HG03135 (cell line): ENCODE measurements at regions not wholly inside any gene's neighbourhood (a gene's known extent, or its start where the extent isn't known, plus 50 kb on each side); places are given as distances from the start of the nearest gene placed in this dataset.

Source experiments
- ATAC-seq: cut with Tn5 transposase; IDR thresholded peaks from one replicate; pipeline ENCODE4 v1.9.1; 2021; ENCODE audit warnings: mild to moderate bottlenecking, moderate library complexity; ENCODE audit not compliant: unreplicated experiment

DNA sequence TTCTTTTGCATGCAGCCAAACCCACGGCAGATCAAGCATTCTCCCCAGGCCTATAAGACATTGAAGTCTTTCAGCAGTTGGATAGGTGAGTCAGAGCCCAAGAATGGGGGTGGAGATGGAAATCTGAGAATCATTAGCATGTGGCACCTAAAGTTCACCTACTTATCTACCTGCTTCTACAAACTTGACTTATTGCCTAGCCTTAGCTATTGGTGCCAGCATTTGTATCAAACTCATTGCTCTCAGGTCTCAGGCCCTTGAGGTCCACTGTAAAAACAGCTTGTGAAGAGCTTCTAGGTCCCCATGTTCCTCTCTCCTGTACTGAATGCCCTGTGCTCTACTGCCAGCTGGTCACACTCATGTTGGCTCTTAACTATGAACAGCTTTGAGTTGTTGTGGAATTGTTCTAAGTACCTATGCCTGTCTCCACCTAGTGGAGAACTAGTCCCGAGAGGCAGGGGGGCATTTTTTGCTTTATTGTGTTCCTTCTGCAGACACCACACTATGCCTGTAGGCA is 278.4 kb upstream of the SPRED2 start:
- ATAC-seq: no peak

DNA sequence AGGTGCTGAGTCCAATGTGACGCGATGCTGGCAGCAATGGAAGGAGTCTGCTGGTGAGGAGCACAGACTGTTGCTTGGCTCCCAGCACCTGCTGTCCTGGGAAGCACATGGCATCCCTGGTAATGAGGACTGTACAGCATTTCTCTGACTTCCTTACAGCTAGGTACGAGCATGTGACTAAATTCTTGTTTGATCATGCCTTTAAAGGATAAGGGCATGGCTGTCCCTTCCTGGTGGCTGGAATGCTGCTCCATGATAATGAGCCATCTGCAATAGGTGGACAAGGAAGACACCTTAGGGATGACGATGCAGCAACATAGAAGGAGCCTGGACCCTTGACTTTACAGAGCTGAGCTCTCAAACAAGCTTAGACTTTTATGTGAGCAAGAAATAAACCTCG is 278.0 kb upstream of the SPRED2 start:
- no peak for ATAC-seq

DNA sequence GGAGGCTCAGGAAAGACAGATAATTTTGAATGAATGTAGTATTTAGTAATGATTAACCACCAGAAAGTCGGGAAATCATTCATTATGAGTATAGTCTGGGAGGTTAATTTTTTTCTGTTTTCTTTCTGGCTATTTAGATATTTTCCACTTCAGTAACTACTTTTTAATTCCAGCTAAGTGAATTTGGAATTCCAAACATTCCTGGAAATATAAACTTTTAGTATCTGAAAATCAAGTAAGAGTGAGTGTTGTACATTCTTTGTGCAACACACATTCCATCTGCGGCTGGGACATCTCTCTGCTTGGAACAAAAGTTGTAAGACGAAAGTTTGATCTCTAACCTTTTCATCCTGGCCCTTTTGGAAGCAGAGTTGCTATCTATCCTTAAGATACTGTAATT is 275.7 kb upstream of the SPRED2 start:
- no peak for ATAC-seq

DNA sequence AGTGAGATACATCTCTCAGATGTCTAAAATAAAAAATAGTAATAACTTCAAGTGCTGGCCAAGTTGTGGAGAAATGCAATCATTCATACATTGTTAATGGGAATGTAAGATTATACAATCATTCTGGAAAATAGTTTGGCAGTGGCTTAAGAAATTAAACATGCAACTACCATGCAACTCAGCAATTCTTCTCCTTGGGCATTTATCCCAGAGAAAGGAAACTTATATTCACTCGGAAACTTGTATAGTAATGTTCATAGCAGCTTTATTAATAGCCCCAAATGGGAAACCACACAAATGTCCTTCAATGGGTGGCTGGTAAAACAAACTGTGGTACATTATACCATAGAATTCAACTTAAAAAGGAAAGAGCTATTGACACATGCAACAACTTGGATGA is 274.0 kb upstream of the SPRED2 start:
- no peak for ATAC-seq

DNA sequence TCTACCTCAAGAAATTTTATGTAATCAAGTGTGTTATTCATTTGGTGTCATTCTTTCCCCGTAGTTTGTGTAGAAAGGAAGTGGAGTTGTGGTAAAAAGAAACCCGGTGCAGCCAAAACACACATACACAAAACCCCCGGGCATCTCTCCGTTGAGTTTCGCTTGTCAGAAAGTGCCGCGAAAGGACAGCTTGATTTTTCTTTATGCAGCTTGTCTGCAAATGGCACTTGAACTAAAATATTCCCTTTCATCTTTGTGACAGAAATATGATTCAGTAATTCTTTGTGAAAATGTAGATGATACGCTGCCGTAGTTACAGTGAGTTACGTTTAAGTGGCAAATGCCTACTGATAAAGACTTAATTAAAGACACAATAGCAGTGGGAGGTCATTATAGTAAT is 268.8 kb upstream of the SPRED2 start:
- no peak for ATAC-seq

DNA sequence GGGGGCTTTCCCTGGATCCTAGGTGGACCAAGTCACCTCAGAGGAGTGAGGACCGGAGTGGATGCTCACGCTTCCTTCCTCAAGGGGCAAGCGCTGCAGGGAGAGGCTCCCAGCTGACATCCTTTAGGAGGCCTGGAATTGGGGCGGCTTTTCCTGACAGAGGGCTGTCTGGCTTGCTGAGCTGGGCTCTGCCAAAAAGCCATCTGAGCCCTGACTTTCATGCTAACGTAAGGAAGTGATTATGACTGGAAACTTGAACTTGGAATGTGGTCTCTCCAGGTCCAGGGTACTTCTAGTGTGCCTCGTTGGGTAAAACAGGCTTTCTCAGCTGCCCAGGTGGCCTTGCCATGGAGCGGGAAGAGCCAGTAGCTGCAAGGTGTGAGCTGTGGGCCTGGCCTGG is 268.3 kb upstream of the SPRED2 start:
- ATAC-seq: no peak

DNA sequence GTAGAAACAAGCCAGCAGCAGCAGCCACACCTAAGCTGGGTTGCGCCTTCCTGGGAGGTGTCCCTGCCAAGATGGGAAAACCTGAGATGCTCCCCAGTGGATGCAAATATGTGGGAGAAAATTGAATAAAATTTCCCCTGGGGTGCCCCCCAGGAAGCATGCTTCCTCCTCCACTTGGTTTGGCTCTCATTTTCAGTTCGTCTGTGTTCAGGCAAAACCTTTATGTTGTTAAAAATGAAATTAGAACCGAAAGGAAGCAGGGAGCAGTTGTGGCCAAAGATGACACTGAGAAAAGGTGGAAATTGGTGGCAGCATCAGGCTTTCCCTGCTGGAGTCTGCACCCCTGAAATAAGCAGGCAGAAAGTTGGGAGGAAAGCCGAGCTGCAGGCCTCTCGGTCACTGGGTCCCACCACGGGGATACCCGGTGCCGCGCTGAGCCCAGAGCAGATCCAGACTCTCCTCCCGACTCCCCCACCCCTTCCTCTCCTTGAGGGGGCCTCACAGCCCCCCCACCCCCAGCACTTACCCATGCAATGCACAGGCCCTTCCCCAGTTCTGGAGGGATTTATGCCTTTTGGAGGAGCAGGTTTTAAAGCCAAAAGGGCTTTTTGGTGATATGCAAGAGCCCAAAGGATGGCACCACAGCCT is 267.7 kb upstream of the SPRED2 start:
- no peak for ATAC-seq

DNA sequence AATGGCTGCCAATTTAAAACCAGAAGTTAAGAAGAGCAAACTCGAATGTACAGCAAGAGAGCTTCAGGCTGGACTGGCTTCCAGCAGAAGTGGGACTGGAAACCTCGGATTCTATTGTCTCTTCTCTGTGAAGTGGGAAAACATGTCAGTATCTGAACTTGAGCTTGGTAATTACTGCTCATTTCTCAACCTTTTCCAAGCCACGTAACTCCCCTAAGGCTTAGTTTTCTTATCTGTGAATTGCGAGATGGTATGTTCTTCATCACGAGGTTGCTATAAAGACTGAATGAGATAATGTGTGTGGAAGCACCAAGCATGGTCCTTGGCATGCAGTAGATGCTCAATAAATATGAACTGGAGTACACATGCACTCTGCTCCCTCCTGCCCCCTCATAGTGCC is 259.4 kb upstream of the SPRED2 start:
- no peak for ATAC-seq

DNA sequence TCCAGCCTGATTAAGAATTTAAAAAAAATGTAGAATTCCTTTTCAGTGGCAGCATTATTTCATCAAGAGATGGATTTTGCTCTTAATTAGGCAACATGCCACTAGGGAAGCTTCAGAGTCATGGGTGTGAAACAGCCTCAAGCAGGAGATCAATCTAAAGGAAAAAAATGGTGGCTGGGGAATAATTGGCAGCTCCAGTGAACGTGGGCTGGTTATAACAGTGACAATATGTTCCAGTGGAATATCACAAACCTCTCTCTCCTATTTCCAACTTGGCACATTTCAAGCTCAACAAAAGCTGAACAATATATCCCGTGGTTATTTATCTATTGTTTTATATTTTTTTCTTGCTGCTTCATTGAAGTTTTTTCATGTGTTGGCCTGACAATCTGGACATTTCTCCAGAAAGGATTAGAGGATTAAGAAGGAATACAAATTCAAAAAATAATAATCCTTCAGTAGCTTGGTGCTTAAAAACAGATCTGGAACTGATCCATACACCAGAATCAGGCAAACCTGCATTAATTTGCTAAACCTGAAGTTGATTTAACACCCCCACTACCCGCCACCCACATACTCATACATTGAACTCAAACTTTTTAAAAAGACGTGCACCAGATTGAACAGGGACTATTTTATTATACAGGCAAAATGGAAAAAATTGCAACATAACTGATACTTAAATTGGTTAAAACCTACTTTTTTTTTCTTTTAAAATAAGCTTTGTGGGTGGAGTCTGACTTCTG is 255.9 kb upstream of the SPRED2 start:
- ATAC-seq: no peak

DNA sequence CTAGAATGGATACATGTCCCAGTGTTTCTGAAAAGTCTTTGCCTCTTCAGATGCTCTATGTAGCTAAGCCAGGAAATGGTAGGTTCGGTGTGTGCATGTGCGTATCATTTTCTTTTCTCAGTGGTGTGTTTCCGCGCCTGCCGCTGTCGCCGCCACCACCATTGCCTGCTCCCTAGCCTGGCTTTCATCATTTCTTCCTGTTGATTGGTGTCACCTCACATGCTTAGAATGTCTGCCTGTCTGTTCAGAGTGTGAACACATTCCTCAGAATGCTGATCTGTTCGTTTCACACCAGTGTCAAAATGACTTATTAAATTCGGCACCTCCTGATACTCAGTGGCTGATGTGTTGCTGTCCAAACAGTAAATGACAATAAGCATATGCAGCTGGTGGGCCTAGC is 255.2 kb upstream of the SPRED2 start:
- no peak for ATAC-seq

DNA sequence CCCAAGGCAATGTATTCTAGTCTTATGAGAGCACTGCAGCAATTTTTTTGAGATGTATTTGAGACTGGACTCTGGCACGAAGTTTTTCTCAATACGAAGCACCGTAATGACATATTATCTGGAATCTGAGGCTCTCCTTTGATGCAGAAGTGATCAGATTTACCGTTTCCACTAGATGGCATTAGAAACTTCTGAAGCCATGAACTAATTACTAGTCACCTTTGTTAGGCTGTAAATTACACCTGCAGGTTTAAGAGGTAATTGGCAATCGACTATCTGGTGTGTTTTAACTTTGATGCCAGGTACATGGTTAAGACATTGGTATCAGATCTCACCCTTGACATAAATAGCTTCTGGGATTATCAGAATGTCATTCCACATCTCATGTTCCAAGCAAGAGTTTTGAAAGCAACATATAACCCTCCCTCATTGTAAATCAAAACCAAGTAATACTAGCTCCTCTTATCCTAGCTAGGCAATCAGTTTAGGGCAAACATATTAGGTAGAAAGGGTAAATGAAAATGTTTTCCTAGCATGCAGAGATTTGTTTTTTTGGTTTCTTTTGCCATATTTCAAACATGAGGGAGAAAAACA is 254.6 kb upstream of the SPRED2 start:
- ATAC-seq: no peak

DNA sequence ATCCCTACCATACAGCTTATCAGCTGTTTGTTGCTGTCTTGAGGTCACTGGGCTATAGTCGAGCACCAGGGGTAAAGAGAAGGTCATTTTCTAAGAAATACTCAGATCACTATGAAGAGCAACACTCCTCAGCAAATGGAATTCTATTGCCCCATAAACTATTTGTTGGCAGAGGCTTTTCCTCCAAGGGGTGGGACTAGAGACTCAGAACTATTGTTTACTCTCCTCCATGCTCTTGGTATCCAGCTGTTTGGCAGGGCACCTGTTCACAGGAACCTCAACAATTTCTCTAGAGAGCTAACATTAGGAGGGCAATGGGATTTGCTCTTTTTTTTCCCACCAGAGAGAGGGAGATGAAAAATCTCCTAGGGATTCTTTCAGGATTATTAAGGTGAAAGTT is 249.1 kb upstream of the SPRED2 start:
- no peak for ATAC-seq

DNA sequence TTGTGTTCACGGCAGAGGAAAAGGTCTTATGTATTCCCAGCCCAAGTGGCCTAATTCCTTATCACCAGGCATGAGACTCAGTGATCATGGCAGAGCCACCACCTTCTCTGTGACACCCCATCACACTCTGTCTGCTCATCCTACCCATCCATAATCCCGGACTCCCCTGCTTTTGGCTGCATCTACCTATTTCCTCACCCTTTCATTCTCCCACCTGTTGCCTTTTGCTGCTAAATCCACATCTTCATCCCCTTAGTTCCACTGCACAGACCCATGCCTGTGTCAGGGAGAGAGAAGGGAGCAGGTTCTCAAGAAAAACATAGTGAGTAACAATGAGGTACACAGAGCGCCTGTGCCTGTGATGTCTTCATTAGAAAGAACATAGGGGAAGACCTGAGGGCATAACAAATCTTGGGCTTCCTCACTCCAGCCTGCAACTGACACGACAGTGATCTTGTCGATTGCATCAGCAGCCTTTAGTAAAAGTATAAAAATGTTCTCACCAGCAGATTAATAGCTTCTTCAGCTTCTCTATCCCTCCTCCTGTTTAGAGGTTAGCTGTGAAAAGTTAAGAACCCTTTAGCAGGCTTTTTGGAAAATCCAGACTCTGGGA is 246.5 kb upstream of the SPRED2 start:
- no peak for ATAC-seq

DNA sequence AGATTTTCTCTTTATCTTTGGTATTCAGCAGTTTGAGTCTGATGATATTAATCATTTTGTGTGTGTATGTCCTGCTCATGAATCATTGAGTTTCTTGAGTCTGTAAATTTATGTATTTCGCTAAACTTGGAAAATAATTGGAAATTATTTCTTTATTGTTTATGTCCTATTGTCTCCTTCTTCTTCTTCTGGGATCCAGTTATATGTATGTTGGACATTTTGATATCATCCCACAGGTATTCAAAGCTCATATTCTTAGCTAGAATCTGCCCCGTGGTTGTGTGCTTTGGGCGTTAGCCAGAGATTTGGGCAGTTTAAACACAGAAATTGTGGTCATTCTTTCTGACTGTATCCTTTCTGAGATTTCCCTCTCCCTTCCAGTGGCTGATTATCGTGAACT is 243.0 kb upstream of the SPRED2 start:
- ATAC-seq: no peak

DNA sequence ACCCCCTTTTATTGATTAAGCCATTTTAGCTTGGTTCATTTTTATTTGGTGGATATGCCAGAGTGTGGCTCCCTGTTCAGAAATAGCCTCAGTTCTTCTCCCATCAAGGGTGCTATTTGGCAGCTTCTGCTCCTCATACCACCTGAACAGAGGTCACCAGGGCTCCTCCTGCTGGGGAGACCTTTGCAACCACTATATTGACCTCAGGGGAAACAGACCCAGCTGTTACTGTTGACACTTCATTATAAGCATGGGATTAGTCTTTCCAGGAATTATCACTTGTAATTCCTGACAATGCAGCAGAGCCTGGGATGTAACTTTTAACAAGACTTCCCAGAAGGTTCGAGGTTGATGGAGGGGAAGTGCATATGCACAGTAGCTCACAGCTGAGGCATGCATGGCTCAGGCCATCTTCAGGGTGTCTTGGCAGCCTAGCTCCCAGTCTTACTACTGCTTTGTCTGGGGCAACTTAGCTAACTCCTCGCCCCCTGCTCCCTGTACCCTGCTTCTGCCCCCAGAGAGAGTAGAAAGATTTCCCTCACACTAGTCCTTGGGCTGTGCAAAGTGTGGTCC is 239.4 kb upstream of the SPRED2 start:
- no peak for ATAC-seq

DNA sequence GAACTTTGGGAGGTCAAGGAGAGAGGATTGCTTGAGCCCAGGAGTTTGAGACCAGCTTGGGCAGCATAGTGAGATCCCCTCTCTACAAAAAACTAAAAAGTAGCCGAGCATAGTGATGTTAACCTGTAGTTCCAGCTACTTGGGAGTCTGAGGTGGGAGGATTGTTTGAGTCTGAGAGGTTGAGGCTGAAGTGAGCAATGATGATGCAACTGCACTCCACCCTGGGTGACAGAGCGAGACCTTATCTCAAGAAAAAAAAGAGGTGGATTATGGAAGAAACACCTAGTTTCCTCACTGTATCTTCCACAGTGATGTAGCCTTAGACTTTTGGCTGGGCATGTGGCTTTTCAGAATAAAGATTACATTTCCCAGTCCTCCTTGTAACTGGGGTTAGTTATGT is 237.2 kb upstream of the SPRED2 start:
- no peak for ATAC-seq

DNA sequence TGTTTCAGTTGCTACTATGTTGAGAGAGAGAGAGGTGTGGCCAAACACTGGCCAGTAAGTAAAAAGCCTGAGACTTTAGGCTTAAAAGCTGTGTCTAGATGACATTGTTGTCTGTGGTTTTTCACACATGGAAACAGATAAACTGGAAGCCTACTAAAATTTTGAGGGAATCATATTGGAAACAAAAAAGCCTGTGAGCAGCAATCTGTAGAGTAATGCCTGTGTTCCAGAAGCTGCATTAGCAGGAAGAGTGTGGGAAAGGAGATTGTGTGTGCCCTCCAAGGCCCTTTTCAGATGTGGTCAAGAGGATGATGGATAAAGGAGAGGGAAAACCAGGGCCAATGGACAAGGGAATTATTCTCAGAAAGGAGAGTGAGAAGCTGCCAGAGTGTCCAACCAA is 236.3 kb upstream of the SPRED2 start:
- ATAC-seq: no peak

DNA sequence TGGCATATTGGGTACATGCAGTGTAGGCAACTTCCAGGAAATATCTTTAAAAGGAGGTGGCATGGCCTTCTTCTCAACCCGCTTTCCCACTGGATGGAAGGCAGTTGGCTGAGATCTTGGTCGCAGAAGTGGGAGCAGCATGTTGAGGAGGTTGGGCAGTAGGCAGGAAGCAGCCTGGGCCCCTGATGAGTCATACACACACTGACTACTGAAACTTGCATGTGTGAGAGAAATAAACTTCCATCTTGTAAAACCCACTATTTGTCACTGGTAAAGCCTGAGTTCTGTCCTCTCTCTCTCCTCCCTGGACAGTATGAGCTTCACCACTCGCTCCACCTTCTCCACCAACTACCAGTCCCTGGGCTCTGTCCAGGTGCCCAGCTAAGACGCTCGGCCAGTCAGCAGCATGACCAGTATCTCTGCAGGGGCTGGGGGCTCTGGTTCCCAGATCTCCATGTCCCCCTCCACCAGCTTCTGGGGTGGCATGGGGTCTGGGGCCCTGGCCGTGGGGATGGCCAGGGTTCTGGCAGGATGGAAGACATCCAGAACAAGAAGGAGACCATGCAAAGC is 233.8 kb upstream of the SPRED2 start:
- ATAC-seq: peak; percentile 97

DNA sequence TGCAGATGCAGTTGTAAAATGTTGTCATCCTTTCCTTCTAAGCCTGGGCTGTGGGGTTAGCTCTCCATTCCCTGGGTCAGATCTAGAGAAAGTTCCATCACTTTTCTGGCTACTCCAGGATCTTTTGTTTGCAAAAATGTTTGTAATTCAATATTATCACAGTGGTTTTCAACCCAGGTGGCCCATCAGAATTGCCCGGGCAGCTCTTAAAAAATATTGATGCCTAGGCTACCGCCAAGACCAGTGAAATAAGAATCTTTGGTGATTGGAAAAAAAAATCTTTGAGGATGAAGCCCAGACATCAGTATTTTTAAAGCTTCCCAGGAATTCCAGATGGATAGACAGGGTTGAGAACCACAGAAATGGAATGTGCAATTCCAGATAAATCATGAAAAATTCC is 232.5 kb upstream of the SPRED2 start:
- no peak for ATAC-seq

DNA sequence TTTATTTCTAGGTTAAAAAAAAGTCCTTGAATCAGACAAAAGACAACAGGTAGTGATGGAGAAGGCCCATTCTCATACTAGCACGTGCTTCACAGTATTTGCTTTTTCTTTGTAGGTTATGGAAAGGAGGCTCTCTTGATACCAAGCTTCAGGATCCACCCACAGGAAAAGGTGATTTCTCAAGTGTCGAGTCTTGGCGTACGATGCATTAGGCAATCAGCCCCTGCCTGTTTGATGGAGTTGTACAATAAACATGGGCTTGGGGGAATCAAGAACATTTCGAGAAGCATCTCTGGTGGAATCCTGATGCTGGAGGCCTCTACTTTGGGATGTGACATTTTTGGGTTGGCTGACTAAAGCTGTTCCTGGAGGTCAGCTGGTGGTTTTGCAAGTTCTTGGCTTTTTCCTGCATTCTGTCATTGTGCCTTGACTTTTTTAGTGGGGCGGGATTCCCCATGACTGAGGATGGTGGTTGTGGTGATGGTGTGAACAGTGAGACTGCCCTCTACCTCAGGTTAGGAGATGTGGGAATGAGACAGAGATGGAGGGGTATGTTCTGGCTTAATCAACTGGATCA is 231.5 kb upstream of the SPRED2 start:
- no peak for ATAC-seq
